AG09319 (cell line): ENCODE measurements at regions not wholly inside any gene's neighbourhood (a gene's known extent, or its start where the extent isn't known, plus 50 kb on each side); places are given as distances from the start of the nearest gene placed in this dataset.
"Not testable (repeated sequence)": the region's sequence is repeated elsewhere in the genome, so short reads cannot be mapped to it uniquely, and the experiment has no call there.

ENCODE experiments used
- DNase-seq: peaks from one replicate; pipeline ENCODE4 v3.0.0-alpha.2; 2010; ENCODE audit warnings: low read depth; ENCODE audit errors: extremely low read depth
- TF ChIP-seq, protein P1 (sequence below): IDR thresholded peaks from 2 replicates; pipeline ENCODE4 v1.5.1; 2011; ENCODE audit warnings: low read depth, mild to moderate bottlenecking, inconsistent platforms, low read length, moderate library complexity

DNA sequence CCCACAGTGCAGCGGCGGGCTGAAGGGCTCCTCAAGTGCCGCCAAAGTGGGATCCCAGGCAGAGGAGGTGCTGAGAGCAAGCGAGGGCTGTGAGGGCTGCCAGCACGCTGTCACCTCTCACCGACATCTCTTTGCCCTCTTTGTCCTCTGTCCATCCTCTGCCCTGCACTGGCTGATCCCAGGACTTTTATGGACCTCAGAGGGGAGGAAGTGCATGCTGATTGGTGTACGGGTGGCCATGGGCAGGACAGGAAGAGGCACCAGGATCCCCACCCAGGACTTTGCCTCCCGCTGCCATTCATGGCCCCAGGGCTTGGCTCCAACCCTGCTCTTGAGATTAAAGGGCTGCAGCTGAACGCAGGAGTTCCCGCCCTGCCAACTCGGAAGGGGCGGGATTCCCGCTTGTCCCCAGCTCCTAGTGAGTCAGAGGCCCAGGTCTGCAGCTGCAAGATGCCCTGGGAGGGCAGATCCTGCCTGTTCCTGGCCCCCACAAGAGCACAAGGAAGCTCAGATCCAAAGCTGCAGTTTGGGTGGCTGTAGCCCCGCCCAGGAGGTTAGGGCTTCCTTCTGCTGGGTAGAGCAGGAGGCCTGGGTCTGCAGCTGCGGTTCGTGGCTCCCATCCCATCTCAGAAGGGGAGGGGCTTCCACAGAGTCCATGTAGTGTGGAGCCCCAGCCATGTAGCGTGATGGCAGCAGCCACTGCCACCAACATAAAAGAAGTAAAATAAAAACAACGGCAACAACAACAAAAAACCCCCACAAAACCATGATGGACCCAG lies 1716.7 kb downstream of the SLITRK1 start:
- no peak for DNase-seq
- TF ChIP-seq, protein P1, sequence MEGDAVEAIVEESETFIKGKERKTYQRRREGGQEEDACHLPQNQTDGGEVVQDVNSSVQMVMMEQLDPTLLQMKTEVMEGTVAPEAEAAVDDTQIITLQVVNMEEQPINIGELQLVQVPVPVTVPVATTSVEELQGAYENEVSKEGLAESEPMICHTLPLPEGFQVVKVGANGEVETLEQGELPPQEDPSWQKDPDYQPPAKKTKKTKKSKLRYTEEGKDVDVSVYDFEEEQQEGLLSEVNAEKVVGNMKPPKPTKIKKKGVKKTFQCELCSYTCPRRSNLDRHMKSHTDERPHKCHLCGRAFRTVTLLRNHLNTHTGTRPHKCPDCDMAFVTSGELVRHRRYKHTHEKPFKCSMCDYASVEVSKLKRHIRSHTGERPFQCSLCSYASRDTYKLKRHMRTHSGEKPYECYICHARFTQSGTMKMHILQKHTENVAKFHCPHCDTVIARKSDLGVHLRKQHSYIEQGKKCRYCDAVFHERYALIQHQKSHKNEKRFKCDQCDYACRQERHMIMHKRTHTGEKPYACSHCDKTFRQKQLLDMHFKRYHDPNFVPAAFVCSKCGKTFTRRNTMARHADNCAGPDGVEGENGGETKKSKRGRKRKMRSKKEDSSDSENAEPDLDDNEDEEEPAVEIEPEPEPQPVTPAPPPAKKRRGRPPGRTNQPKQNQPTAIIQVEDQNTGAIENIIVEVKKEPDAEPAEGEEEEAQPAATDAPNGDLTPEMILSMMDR: no peak

DNA sequence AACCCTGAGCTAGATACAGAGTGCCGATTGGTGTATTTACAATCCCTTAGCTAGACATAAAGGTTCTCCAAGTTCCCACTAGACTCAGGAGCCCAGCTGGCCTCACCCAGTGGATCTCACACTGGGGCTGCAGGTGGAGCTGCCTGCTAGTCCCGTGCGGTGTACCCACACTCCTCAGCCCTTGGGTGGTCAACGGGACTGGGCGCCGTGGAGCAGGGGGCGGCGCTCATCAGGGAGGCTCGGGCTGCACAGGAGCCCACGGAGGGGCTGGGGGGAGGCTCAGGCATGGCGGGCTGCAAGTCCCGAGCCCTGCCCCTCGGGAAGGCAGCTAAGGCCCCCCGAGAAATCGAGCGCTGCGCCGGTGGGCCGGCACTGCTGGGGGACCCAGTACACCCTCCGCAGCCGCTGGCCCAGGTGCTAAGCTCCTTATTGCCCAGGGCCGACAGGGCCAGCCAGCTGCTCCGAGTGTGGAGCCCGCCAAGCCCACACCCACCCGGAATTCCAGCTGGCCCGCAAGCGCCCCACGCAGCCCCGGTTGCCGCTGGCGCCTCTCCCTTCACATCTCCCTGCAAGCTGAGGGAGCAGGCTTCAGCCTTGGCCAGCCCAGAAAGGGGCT lies 1717.4 kb downstream of the SLITRK1 start:
- not testable (repeated sequence) for DNase-seq

DNA sequence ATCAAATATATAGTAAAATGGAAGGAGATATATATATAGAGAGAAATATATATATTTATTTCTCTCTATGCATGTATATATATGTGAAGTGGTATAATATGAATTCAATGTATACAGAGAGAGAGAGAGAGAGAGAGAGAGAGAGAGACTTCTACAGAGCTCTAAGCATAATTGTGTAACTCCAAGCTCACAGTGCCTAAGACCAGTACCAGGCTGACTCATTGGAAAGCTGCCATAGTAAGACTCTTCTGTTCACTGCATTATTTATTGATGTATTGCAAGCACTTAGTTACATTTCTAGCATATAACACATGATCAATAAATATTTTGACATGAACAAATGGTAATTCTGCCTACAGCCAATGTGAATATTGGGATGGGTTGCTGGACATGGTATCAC lies 1734.7 kb downstream of the SLITRK1 start:
- TF ChIP-seq, protein P1: no peak
- no peak for DNase-seq

DNA sequence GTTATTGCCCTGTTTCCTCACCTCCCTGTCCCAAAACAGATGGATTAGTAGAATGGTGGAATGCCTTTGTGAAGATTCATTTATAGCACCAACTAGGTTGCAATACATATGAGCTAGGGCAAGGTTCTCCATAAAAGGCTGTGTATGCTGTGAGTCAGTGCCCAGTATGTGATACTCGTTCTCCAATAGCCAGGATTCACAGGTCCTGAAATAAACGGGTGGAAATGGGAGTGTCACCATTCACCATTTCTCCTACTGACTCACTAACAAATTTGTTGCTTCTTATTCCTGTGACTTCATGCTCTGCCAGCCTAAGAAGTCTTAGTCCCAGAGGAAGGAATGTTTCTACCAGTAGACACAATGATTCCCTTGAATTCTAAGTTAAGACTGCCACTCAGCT lies 1745.4 kb downstream of the SLITRK1 start:
- TF ChIP-seq, protein P1: no peak
- no peak for DNase-seq

DNA sequence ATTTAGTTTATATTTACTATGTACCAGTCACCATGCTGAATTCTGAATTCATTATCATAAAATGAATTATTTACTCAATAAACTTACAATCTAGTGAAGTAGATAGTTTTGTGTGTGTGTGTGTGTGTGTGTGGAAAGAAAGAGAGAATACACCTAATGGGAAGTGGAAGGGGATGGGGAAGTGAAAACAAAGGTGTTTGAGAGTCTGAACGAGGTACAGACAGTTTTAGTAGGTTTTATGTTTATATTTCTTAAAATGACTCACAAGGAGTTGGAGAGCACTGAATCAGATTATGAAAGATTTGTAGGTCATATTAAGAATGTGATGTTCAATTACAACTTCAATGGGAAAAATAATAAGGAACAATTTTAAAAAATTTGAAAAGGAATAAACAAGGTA lies 1753.0 kb downstream of the SLITRK1 start:
- TF ChIP-seq, protein P1: no peak
- DNase-seq: no peak

DNA sequence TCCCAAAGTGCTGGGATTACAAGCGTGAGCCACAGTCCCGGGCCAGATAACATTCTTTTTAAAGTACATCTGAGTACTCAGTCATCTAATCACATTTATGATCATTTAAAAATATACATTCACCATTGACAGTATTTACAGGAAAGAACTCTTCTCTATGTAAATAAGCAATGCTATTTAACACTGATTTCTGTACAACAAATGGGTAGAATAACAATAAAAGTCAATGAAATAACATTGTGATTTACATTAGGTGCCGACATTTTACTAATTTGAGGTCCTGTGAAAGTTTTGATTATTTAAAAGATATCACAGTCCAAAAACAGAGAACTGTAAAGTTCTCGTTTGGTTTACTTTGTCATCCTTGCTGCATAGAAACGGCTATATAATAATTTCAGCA lies 1763.7 kb downstream of the SLITRK1 start:
- DNase-seq: no peak
- TF ChIP-seq, protein P1: no peak

DNA sequence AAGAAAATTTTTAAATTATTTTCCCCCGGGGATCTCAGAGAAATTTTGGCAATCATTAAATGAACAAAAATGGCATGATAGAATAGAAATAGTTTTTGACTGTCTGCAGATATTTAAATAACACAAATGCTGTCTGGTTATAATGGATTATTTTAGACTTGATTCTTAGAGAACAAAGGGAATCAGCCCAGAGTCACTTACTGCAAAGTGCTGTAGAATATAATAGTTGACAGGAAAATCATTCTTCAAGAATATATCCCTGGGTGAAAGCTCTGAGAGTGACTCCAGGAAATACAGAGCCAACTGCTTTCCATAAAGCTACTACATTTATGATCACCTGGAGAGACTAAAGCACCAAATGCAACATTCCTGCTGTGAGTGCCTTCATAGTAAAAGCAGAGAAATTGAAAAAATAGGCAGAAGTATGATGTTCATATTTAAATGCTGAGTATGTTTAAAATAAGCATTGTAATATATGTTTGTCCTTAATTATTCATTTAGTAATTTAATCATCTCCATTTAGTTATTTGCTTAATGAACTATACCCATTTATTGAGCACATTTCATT lies 1765.8 kb downstream of the SLITRK1 start:
- TF ChIP-seq, protein P1: no peak
- DNase-seq: no peak
